ENCODE measurements at regions not wholly inside any gene's neighbourhood (a gene's known extent, or its start where the extent isn't known, plus 50 kb on each side); places are given as distances from the start of the nearest gene placed in this dataset.

GRCh38 chr20:10758446-10758845 is 84.6 kb upstream of the JAG1 start:
- Histone ChIP-seq H3K4me3 (ENCODE audit: low read length) (no peak overlapping the region), H3K27me3 (ENCODE audit: insufficient read depth, low read depth, low read length) (no peaks in the 10 kb centered on the region), H3K27ac (ENCODE audit: low read length) (no peak overlapping the region), H3F3A (ENCODE audit: insufficient read depth, low read length, poor library complexity, severe bottlenecking) (no peaks in the 10 kb centered on the region), H3K79me2 (replicated peaks; ENCODE audit: insufficient read depth, low read length) (no peaks in the 10 kb centered on the region), H3K9me2 (ENCODE audit: insufficient read depth, low read length) (no peaks in the 10 kb centered on the region), H3K9me3 (ENCODE audit: low read length) (no peaks in the 10 kb centered on the region), H2AFZ (ENCODE audit: low read depth, low read length) (no peak overlapping the region), H3K4me2 (ENCODE audit: low read length) (no peak overlapping the region), H3K9ac (ENCODE audit: low read length) (no peak overlapping the region), H3K36me3 (ENCODE audit: insufficient read depth, low read length) (no peaks in the 10 kb centered on the region), H4K20me1 (ENCODE audit: insufficient read depth) (no peaks in the 10 kb centered on the region)
- TF ChIP-seq SMC3 (conservative IDR thresholded peaks at IDR 0.05; ENCODE audit: poor library complexity) (no peak), MXI1 (conservative IDR thresholded peaks at IDR 0.05; ENCODE audit: poor library complexity, severe bottlenecking) (no peak), REST (IDR thresholded peaks at IDR 0.05; ENCODE audit: borderline replicate concordance) (no peak), POLR2AphosphoS5 (IDR thresholded peaks at IDR 0.05) (no peak), RAD21 (conservative IDR thresholded peaks at IDR 0.05) (no peak), CTCF (IDR thresholded peaks at IDR 0.05; ENCODE audit: poor library complexity, severe bottlenecking) (no peak), EP300 (conservative IDR thresholded peaks at IDR 0.05; ENCODE audit: poor library complexity, severe bottlenecking) (no peak), EZH2 (IDR thresholded peaks at IDR 0.05; ENCODE audit: borderline replicate concordance, insufficient read depth, low read length, poor library complexity, severe bottlenecking) (no peak), TAF1 (IDR thresholded peaks at IDR 0.05; ENCODE audit: low read depth) (no peak)

GRCh38 chr20:10761232-10761631 is 87.4 kb upstream of the JAG1 start:
- Histone ChIP-seq H3K36me3 (ENCODE audit: insufficient read depth, low read length) (no peaks in the 10 kb centered on the region), H3K9me3 (ENCODE audit: low read length) (no peaks in the 10 kb centered on the region), H3K4me3 (ENCODE audit: low read length) (no peak overlapping the region), H3K4me2 (ENCODE audit: low read length) (no peak overlapping the region), H2AFZ (ENCODE audit: low read depth, low read length) (no peak overlapping the region), H4K20me1 (ENCODE audit: insufficient read depth) (no peaks in the 10 kb centered on the region), H3F3A (ENCODE audit: insufficient read depth, low read length, poor library complexity, severe bottlenecking) (no peaks in the 10 kb centered on the region), H3K9ac (ENCODE audit: low read length) (no peak overlapping the region), H3K9me2 (ENCODE audit: insufficient read depth, low read length) (no peaks in the 10 kb centered on the region), H3K79me2 (replicated peaks; ENCODE audit: insufficient read depth, low read length) (no peaks in the 10 kb centered on the region), H3K27ac (ENCODE audit: low read length) (no peak overlapping the region), H3K27me3 (ENCODE audit: insufficient read depth, low read depth, low read length) (no peaks in the 10 kb centered on the region)
- no peak for TF ChIP-seq EZH2 (IDR thresholded peaks at IDR 0.05; ENCODE audit: borderline replicate concordance, insufficient read depth, low read length, poor library complexity, severe bottlenecking)
- no peak for TF ChIP-seq POLR2AphosphoS5 (IDR thresholded peaks at IDR 0.05)
- TF ChIP-seq CTCF (IDR thresholded peaks at IDR 0.05; ENCODE audit: poor library complexity, severe bottlenecking), result no peak
- TF ChIP-seq TAF1 (IDR thresholded peaks at IDR 0.05; ENCODE audit: low read depth), result no peak
- no peak for TF ChIP-seq RAD21 (conservative IDR thresholded peaks at IDR 0.05)
- no peak for TF ChIP-seq EP300 (conservative IDR thresholded peaks at IDR 0.05; ENCODE audit: poor library complexity, severe bottlenecking)
- no peak for TF ChIP-seq SMC3 (conservative IDR thresholded peaks at IDR 0.05; ENCODE audit: poor library complexity)
- no peak for TF ChIP-seq MXI1 (conservative IDR thresholded peaks at IDR 0.05; ENCODE audit: poor library complexity, severe bottlenecking)
- no peak for TF ChIP-seq REST (IDR thresholded peaks at IDR 0.05; ENCODE audit: borderline replicate concordance)

All from neural cell (in vitro differentiated cells).